Right hindlimb (tissue), 1 donor: ENCODE measurements at regions not wholly inside any gene's neighbourhood (a gene's known extent, or its start where the extent isn't known, plus 50 kb on each side); places are given as distances from the start of the nearest gene placed in this dataset.
A peak's percentile ranks its signal among the peaks of the same experiment; 100 is the strongest.
"Not testable (repeated sequence)": the region's sequence is repeated elsewhere in the genome, so short reads cannot be mapped to it uniquely, and the experiment has no call there.

Experiments used
- DNase-seq: peaks from one replicate; pipeline ENCODE4 v3.0.0-alpha.2; 2018

DNA sequence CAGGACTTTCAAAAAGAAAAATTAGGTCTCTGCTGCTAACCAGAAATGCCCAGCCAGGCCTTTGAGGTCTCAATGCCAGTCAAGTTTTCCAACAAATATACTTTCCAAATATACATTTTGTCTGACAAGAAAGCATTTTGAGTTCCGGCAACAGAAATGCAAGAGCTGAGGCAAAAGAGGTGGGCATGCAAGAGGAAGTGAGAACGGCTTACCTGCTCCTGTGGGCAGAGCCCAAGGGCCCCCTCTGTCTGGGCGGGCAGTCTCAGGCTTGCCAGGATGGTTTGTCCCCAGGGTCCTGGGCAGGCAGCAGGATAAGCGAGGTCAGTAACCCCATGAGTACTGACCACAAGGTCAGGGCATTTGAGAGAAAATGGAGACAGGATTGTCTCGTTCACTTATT, 136.1 kb upstream of the TOPAZ1 start:
- DNase-seq = no peak

DNA sequence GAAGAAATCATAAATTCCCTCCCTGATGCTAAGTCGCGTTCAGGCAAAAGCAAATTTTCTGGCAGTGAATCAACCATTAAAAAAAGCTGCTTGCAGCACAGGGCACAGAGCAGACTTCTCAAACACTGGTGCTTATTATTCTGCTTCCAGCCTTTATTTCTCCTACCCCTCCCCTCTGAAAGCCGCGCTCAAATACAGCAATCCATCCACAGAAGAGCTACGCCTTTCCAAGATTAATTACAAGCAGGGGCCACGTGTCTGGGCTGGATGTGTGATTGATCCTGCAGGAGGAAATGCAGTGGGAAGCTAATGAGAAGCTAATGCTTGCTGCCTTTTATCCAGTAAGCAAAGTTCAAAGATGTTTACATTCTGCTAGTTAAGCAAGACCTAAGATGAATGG, 134.9 kb upstream of the TOPAZ1 start:
- no peak for DNase-seq

DNA sequence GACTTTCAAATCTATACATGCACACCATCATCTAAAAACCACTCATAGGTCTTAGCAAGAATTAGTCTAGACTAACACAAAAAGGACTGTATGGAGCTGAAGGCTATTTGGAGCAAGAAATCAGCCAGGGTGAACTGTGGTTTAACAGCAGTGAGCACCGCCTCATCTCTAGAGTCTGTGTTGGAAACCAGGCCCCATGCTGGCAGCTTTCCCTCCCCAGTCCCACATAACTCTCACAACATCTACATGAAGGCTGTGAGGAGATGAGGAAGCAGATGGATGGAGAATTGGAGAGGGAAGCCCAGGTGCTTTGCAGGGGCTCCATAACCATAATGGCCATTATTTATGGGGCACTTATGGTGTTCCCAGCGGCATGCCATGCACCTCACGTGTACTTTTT, 133.2 kb upstream of the TOPAZ1 start:
- DNase-seq = no peak

DNA sequence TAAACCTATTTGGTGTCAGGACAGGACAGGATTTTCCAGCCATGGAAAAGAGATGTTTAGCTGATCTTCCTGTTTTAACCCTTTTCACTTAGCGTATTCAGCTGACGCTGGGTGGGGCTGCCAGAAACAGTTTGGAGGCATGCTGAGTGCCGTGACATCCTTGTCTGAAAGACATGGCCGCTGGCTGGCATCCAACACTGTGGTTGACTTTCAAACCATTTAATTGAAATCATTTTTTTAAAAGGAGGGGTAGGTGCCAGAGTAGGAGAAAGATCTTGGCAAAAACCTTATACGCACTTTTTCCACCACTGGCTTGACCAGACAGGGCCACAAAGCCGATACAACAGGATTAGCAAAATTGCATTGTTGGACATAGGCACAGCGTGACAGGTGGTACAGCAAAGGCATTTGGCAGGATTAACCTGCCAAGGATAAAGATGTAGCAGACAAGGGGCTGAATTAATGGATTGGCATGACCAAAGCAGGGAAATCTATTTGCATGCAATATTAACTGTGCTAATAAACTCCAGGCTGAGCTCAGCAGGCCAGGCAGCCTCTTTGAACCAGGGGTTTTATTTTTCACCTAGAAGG, 131.8 kb upstream of the TOPAZ1 start:
- DNase-seq = no peak

DNA sequence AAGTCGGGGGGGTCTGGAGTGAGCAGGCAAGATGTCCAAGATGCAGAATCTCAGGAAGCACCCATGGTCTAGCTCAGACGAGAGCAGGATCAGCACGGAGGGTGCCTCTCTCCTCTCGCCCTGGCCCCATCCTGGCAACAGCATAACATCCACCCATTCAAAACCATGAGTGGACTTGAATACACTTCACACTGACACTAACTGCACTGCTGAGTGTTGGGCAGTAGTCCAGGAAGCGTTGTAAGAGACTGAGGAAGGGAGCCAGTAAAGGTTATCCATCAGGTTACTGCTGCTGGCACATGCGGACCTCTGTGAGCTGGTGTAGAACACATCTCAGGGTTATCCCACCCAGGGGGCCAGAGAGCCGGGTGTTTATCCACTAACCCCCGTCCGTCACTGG, 131.0 kb upstream of the TOPAZ1 start:
- no peak for DNase-seq

DNA sequence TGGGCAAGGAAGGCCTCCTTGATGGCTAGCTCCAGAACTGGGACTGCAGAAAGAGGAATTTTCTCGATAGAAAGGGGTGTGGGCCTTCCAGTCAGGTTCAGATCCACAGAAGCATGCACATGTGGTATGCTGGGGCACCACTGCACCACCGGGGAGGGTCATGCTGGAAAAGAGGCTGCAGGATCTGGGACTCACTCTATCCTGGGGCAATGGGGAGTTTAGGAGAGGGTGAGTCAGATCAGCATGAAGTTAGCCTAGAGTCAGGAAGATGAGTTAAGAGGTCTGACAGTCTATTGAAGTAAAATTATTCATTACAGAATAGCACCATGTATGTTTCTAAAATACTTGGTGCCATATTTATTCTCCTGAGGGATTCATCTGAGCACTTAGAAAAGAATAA, 130.2 kb upstream of the TOPAZ1 start:
- no peak for DNase-seq

DNA sequence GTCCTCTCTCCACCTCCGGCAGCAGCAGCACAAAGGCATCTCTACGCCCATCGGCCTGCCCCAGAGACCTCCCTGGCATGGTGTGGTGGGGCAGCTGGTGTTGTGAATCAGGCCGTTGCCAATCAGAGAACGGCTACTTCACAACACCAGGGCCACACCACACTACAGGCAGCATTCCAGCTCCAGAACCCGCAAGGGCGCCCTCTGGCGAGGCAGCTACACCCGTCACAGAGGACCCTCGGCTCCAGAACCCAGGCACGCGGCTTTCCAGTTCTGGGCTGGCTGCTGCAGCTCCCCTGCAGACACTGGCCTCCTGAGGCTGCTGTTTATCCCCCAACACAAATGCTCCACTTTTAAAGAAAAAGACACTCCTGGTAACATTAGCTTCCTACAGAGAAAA, 127.5 kb upstream of the TOPAZ1 start:
- DNase-seq = peak; percentile 47

DNA sequence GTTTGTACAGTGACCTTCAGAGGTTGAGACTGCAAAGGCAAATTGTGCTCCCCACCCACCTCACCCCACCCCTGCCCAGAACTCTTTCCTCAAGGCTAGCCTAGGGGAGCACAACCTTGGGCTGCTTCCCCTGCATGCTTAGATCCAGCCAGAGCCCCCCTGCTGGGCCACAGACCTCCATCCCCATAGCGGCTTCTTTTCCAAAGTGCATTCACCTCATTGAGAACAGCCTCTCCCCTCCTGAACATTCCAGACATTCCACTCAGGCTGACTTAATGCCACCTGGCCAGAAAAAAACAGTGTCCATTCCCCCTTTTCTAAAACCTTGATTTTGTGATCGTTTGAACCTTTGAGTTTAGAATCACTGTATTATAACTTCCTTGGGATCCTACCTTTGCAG, 124.4 kb upstream of the TOPAZ1 start:
- DNase-seq = no peak

DNA sequence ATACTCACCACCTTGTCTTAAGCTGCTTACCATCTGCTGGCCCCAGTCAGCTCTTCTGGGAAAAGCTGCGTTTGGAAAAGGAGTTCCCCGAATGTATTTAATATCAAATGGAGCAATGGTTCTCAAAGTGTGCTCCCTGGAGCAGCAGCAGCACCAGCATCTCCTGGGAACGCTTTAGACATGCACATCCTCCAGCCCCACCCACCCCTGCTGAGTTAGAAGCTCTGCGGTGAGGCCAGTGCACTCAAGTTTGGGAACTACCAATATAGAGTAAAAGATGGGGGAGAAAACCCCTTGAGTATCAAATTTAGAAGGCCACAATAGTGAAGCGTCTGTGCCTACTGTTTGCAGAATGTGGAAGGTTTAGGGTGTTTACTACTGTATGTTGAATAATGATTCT, 124.0 kb upstream of the TOPAZ1 start:
- DNase-seq = no peak

DNA sequence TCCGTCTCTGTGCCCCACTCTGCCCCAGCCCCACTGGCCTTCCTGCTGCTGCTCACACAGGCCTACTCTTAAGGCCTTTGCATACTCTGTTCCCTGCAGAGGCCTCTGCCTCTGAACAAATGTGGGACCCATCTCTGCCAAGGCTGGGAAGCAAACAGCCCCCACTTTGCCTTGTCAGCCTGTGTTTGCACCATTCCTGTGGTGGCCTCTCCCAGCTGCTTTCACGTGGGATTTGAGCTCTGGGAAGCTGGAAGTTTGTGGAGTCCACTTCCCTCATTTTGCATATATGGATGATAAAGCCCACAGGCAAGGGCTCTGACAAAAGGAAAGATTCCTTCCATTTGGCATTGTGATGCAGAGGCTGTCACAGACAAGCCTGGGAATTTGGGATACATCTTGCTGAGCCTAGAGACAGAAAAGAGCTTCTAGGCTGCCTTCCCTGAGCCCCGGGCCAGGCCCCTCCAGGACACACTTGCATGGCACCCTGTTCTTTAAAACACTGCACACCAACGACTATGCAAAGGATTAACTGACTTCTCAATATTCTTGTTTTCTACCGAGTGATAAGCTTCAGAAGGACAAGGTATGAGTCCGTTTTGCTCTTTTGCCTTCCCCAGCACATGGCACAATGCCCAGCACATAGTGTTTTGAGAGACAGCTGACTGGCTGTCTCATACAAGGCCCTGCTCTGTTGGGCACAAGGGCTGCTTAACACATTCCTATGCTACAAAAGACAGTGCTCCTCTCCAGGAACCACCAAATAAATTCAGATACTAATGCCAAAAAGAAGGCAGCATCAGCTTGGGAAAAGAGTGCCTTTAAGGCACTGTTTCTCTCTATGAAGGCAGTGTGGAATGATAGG, 120.7 kb upstream of the TOPAZ1 start:
- DNase-seq = peak; percentile 36

DNA sequence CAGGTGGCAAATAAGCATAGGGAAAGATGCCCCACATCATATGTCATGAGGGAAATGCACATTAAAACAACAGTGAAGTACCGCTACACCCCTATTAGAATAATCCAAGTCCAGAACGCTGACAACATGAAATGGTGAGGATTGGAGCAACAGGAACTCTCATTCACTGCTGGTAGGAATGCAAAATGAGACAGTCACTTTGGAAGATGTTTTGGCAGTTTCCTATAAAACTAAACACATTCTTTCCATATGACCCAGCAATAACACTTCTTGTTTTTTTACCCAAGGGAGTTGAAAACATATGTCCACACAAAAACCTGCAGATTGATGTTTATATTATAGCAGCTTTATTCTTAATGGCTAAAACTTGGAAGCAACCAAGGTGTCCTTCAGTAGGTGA, 116.4 kb upstream of the TOPAZ1 start:
- DNase-seq = no peak

DNA sequence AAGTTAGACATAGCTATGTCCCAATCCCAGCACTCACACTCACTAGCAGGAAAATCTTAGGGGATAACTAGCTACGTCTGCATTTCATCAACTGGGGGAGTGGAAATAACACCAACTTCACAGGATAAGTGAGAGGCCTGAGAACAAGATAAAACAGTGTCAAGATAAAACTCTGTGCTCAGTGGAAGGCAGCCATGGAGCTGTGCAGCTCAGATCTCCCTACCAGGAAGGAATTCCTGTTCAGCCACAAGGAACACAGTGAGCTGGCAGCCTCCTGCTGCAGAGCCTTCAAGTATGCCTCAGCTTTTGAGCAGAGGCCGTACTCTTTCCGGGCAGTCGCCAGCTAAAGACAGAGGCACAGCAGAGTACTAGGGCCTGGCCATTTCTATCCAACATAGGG, 115.8 kb upstream of the TOPAZ1 start:
- no peak for DNase-seq

DNA sequence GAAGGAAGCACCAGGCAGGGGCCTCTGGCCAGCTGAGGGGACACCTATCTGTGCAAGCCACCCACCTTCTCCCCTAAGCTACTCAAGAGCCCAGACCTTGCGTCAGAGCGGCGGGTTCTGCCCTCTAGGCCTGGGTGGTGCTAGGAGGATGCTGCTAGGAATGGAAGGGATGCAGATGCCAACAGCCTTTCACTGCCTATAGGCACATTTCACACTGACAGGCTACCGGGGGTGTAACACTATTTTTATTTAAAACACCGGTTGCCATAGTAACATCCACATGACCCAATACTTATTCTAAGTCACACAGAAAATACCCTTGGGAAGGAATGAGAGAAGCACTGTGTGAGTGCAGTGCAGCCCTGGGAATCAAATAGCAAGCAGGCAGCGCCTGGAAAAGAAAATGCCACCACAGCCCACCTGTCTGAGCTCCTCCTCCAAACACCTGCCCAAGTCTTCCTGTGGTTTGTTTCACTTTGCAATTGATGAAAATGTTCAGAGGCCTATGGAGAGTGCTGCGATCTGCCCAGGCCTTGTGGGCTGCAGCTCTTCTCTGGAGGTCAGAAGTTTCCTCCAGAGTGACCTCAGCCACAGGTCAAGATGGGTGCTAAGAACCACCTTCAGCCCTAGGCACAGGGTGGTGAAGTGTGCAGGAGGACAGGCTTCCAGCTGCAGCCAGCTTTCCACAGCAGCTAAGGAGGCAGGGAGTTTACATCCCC, 113.5 kb upstream of the TOPAZ1 start:
- DNase-seq = no peak

DNA sequence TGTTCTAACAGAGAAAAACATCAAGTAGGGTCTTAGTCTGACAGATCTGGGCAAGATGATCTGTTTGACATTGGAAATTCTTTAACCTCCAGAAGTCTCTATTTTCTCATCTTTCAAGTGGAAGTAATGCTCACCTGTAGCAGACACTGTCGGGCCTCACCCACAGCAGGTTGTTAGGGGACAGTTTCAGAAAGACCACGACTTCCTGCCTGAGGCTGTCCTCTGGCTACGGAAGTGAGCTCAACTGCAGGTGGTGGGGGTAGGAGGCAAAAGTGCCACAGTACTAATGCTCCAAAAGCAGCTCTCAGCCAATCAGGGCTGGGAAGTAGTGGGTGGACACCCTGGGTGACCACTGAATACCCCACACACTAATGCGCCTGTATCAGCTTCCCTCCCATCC, 111.4 kb upstream of the TOPAZ1 start:
- no peak for DNase-seq

DNA sequence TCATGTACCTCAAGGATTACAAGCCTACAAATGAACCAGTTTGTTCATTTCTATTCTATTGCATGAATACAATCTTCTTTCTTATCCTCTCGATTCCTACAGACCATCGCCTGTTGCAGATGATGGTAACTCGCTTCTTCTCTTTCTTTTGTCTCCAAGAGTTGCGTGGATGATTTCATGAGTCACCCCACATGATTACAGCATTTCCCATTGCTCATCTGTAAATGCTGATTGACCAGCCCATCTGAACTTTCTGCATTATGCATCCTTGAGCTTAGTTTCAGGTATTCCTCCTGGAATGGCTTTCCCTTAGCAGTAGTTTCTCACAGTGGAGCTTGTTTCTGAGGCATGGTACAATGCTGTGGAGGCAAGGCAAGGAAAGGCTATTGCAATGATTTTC, 109.6 kb upstream of the TOPAZ1 start:
- DNase-seq = no peak

DNA sequence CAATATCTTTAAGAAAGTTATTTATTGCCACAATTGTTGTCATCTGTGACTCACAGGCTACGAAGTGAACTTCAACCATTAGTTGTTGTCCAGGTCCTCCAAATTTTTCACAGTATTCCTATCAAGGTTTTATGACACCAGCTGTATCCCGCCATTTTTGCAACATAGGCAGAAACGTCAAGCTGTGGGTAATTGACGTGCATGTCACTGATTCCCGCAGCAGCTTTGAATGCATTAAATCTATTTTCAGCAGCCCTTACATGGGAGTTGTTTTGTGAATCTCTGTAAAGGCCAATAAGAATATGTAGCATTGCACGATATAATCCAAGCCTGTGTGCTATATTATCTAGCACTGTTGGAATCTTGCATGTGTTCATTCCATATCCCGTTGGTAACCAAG, 109.1 kb upstream of the TOPAZ1 start:
- no peak for DNase-seq

DNA sequence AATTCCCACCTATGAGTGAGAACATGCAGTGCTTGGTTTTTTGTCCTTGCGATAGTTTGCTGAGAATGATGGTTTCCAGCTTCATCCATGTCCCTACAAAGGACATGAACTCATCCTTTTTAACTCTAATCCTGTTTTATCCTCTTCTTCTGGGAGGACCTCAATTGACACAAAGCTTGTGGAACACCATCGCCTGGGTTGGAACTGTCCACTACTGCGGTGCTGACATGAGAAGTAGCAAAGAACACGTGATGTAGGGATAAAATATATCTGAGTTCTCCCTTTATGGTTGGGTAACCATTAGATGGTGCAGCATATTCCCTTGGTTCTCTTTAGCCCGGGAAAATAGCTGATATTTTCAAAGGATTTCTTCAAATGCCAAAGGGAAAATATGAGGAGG, 105.3 kb upstream of the TOPAZ1 start:
- no peak for DNase-seq

DNA sequence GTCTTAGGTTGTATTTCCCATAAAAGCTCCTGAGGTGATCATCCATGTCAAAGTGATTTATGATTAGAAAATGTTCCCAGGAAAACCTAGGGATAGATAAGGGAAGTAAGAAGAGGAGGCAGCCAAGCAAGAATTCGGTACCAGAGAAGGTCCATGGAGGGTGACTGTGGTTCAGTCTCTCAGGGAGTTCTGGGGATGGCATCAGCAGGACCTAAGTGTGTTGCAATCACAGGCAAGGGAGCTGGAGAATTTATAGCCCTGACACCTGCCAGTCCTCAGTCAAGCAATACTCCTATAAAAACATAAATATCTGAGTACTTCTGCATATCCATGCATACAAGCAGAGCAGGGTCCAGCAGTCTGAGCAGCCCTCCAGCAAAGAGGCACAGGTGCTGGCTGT, 95.6 kb upstream of the TOPAZ1 start:
- no peak for DNase-seq

DNA sequence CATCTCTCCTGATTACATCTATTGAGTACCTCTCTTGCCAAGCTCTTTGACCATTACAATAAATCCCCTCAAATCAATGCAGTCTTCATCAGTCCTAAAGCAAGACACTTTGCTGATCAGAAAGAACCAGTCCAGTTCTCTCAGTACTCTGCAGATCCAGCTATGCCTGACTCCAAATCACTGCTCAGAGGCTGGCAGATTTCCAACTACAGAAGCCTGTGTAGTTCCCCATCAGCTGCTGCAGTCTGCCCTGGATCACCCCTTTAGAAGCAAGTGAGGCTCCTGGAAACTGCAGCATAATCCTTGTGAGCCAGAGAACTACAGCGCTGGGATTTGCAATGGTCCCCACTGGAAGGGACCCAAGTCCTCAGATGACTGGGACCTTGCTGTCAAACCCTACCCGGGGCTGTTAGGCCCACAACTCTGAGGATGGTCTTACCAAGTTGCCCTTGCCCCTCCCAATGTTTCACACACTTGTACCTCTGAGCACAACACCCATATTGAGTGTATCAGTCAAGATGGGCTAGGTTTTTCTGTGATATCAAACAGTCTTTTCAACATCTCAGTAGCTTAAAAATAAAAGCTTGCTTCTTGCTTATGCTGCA, 81.9 kb upstream of the TOPAZ1 start:
- no peak for DNase-seq

DNA sequence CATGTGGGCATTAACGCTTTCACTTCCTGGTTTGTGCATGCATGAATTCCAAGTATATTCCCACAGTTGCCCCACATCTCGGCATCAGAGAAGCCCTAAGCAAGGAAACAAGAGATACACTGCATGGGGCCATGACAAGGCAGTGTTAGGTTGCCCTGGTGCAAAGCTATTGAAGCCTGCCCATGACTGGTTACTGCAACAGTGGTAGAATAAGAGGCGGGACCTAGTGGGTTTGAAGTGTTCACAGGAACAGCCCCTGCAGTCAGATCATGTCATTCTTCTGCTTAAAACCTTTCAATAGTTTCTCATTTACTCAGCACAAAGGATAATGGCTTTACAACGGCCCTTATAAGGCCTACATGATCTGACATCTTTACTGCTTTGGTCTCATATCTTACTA, 80.9 kb upstream of the TOPAZ1 start:
- no peak for DNase-seq

DNA sequence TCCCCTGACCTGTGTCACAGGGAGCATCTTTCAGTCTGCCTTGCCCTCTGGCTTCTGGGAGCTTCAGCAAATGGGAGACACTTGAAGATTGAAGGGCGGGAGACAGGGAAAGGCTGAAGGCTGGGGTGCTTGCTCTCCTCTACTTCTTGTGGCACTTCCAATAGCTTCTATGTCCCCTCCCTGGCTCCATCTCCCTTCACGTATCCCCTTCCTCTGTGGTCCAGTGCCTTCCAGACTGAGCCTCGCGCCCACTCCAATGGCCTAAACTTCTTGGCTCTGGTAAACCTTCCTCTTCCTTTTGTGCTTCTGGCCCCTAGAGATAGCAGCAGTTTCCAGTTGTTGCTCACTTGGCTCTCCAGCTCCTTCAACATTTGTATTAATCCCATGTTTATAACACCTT, 69.8 kb upstream of the TOPAZ1 start:
- no peak for DNase-seq

DNA sequence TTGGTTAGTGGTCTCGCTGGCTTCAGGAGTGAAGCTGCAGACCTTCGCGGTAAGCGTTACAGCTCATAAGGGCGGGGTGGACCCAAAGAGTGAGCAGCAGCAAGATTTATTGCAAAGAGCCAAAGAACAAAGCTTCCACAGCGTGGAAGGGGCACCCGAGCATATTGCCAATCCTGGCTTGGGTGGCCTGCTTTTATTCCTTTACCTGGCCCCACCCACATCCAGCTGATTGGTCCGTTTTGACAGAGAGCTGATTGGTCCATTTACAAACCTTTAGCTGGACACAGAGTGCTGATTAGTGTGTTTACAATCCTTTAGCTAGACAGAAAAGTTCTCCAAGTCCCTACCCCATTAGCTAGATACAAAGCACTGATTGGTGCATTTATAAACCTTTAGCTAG, 69.0 kb upstream of the TOPAZ1 start:
- DNase-seq = not testable (repeated sequence)

DNA sequence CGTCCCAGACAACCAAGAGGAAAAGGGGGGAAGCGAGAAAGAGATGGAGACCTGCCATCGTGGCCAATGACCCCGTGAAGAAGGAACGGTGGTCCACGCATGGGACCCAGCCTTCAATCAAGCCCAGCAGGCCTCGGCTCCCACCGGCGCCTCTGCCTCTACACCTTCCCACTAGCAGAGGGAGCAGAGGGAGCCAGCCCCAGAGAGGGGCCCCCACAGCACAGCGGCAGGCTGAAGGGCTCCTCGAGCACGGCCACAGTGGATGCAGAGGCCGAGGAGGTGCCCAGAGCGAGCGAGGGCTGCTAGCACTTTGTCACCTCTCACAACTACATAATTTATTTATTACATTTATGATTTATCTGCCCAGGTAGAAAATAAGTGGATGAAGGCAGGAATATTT, 68.4 kb upstream of the TOPAZ1 start:
- DNase-seq = no peak

DNA sequence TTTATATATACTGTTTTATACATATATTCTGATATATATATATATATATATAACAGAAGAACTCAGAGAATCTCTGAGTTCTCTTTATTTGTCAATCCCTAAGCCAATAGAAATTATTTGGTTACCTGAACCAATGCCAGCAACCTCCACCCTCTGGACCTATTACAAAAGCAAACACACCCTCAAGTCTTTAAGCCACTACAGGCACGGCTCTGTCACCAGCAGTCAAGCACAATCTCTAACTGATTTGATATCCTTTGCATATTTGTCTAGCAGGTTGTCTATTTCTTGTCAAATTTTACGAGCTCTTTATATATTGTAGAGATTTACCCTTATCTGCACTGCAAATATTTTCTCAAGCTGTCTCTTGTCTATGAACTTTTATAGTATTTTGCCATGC, 66.6 kb upstream of the TOPAZ1 start:
- DNase-seq = no peak
